B cell (primary cell): ENCODE measurements at regions not wholly inside any gene's neighbourhood (a gene's known extent, or its start where the extent isn't known, plus 50 kb on each side); places are given as distances from the start of the nearest gene placed in this dataset.

Experiments used
- ATAC-seq: fragments of 200-7000 bp; cut with Tn5 transposase; one replicate; pipeline ENCODE4 v1.10.0; 2021; ENCODE audit warnings: low read depth, mild to moderate bottlenecking, moderate number of reproducible peaks, moderate library complexity
- CTCF ChIA-PET: fragments of 350-600 bp; sonication (Branson Sonifier 250); formaldehyde crosslinking; loops from one replicate; lab custom pipeline; 2021; ENCODE audit warnings: antibody characterized with exemption, inconsistent platforms; lab: Charles Lee
- POLR2A ChIA-PET: fragments of 350-600 bp; sonication (Branson Sonifier 250); formaldehyde crosslinking; loops from one replicate; lab custom pipeline; 2021; ENCODE audit warnings: antibody characterized with exemption; lab: Charles Lee
- DNase-seq: peaks from one replicate; pipeline ENCODE4 v3.0.0; 2013
- H2AFZ ChIP-seq: 2 replicates; pipeline ENCODE4 v1.6.1; 2012; ENCODE audit warnings: mild to moderate bottlenecking, low read depth, low read length; ENCODE audit not compliant: insufficient read depth, poor library complexity, severe bottlenecking
- H3K27ac ChIP-seq, 2 donors: 1 replicate in 1 of 2; 2 replicates in 1 of 2; pipeline ENCODE4 v1.5.1; 2012 to 2013; ENCODE audit warnings: low read length in 2 of 2, mild to moderate bottlenecking in 2 of 2, moderate library complexity in 1 of 2
- H3K27me3 ChIP-seq, 4 experiments: fragments of 200-600 bp in 1 of 4; sonication (generic) in 1 of 4; replicated peaks in 1 of 4; 1 replicate in 2 of 4; 2 replicates in 2 of 4; pipeline versions ENCODE4 v1.6.1 to v1.7.0; 2013 to 2016; ENCODE audit warnings: low read length in 3 of 4, mild to moderate bottlenecking in 2 of 4, mixed read lengths in 1 of 4, moderate library complexity in 1 of 4; ENCODE audit not compliant: insufficient read depth in 4 of 4, control insufficient read depth in 3 of 4; ENCODE audit errors: control extremely low read depth in 1 of 4
- H3K36me3 ChIP-seq, 2 experiments: replicated peaks in 1 of 2; 1 replicate in 1 of 2; 2 replicates in 1 of 2; pipeline versions ENCODE4 v1.6.1 to v1.7.1; 2013; ENCODE audit warnings: low read length in 1 of 2; ENCODE audit not compliant: insufficient read depth in 2 of 2, control insufficient read depth in 1 of 2; ENCODE audit errors: control extremely low read depth in 1 of 2, extremely low read depth in 1 of 2
- H3K4me1 ChIP-seq, 2 donors: fragments of 200-600 bp in 1 of 2; sonication (generic) in 1 of 2; 1 replicate in 1 of 2; 2 replicates in 1 of 2; pipeline versions ENCODE4 v1.5.1 to v1.6.1; 2013 to 2017; ENCODE audit warnings: low read length in 2 of 2; ENCODE audit not compliant: control insufficient read depth in 2 of 2, insufficient read depth in 2 of 2
- H3K4me2 ChIP-seq: replicated peaks from 2 replicates; pipeline ENCODE3; 2012; ENCODE audit warnings: mild to moderate bottlenecking, low read depth, low read length; ENCODE audit not compliant: poor library complexity, severe bottlenecking
- H3K4me3 ChIP-seq, 5 experiments: fragments of 200-600 bp in 1 of 5; sonication (generic) in 1 of 5; 1 replicate in 3 of 5; 2 replicates in 2 of 5; pipeline versions ENCODE4 v1.5.1 to v1.7.0; 2011 to 2016; ENCODE audit warnings: low read length in 4 of 5, mild to moderate bottlenecking in 4 of 5, low read depth in 2 of 5, control low read depth in 1 of 5, moderate library complexity in 1 of 5; ENCODE audit not compliant: insufficient read depth in 1 of 5; ENCODE audit errors: control extremely low read depth in 1 of 5, extremely low read depth in 1 of 5
- H3K79me2 ChIP-seq: fragments of 200-600 bp; sonication (generic); one replicate; pipeline ENCODE4 v1.6.0; 2016; ENCODE audit warnings: low read length; ENCODE audit not compliant: control insufficient read depth, insufficient read depth
- H3K9ac ChIP-seq: fragments of 200-600 bp; sonication (generic); 2 replicates; pipeline ENCODE4 v1.6.1; 2017; ENCODE audit warnings: mild to moderate bottlenecking, low read length, moderate library complexity
- H3K9me3 ChIP-seq, 3 donors: one replicate each; pipeline versions ENCODE4 v1.6.1 to v1.7.1; 2013; ENCODE audit warnings: low read length in 2 of 3; ENCODE audit not compliant: control insufficient read depth in 2 of 3, insufficient read depth in 1 of 3; ENCODE audit errors: control extremely low read depth in 1 of 3
- H4K20me1 ChIP-seq: 2 replicates; pipeline ENCODE4 v1.6.0; 2012; ENCODE audit warnings: mild to moderate bottlenecking, low read length; ENCODE audit not compliant: insufficient read depth, control insufficient read depth, poor library complexity, severe bottlenecking
- H3K27ac Mint-ChIP-seq: one replicate; pipeline ENCODE4 v1.8.0; 2021; ENCODE audit warnings: mixed read lengths
- H3K27me3 Mint-ChIP-seq: one replicate; pipeline ENCODE4 v1.8.0; 2021; ENCODE audit warnings: mixed read lengths
- H3K4me1 Mint-ChIP-seq: one replicate; pipeline ENCODE4 v1.8.0; 2021; ENCODE audit warnings: mixed read lengths
- H3K4me3 Mint-ChIP-seq: one replicate; pipeline ENCODE4 v1.8.0; 2021; ENCODE audit warnings: mixed read lengths
- H3K9me3 Mint-ChIP-seq: one replicate; pipeline ENCODE4 v1.8.0; 2022; ENCODE audit warnings: mixed read lengths; ENCODE audit not compliant: insufficient read depth
- CTCF ChIP-seq: fragments of 200-600 bp; IDR thresholded peaks from one replicate; pipeline ENCODE4 v1.8.0; 2022; ENCODE audit warnings: antibody characterized with exemption, mild to moderate bottlenecking
- EZH2 ChIP-seq: IDR thresholded peaks from 2 replicates; pipeline ENCODE4 v1.6.1; 2012; ENCODE audit warnings: borderline replicate concordance, low read depth, mild to moderate bottlenecking, moderate library complexity, low read length; ENCODE audit not compliant: insufficient read depth, poor library complexity, severe bottlenecking
- WGBS: methylation state at CpG from one replicate; pipeline ENCODE4 v1.1.5; 2013; ENCODE audit warnings: missing lambda C conversion rate; ENCODE audit not compliant: insufficient coverage; 5-methylcytosine and 5-hydroxymethylcytosine counted together
- intact Hi-C: fragments of 100-400 bp; cut with micrococcal nuclease; formaldehyde crosslinking; loops from one replicate; pipeline ENCODE4 v1.10.0; 2022

DNA sequence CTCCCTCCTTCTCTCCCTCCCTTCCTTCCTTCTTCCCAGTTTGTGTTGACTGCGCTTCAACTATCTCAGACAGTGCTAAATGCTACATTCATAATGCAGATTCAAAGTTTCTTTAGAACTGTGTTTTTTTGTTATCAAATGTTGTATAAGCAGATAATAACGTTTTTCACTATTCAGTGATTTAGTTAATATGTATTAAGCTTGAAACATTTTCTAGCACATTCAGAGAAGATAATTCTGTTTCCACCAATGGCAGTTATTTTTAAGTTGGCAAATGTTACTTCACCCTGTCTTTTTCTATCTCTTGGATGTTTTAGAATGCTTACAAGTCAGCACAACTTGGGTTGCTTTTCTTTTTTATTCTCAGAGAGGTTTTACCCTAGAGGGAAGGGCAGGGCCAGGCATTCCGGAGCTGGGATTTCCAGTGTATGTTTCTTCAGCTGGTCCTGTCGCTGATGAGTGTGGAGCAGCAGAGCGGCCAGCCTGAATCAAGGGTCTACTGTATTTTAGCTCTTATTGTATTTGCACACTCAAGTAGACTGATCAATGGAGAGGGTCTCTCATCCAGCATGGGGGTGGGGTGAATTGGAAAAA is 162.3 kb upstream of the ARHGAP20 start:
- Histone ChIP-seq H3K4me1 (no peaks in the 10 kb centered on the region), H3K36me3 (no peaks in the 10 kb centered on the region), H4K20me1 (no peaks in the 10 kb centered on the region), H3K9me3 (no peaks in the 10 kb centered on the region), H3K4me2 (no peak overlapping the region), H3K4me3 (no peak overlapping the region), H3K27ac (no peak overlapping the region), H3K79me2 (no peaks in the 10 kb centered on the region), H3K27me3 (no peaks in the 10 kb centered on the region), H3K9ac (no peak overlapping the region), H2AFZ (no peak overlapping the region)
- ChIA-PET CTCF (no interaction called here), POLR2A (no interaction called here)
- Mint-ChIP-seq H3K4me1 (no peaks in the 10 kb centered on the region), H3K27ac (no peak overlapping the region), H3K27me3 (peaks cover 9% of the 10 kb centered on the region), H3K9me3 (no peaks in the 10 kb centered on the region), H3K4me3 (no peak overlapping the region)
- WGBS: 100% methylated on average over 2 of the region's 5 CpGs
- DNase-seq (no peak), ATAC-seq (no peak)
- no peak for TF ChIP-seq EZH2
- intact Hi-C loops: no loop called here

GRCh38 chr11:110873975-110874374 is 161.7 kb upstream of the ARHGAP20 start:
- no peaks in the 10 kb centered on the region for H4K20me1 ChIP-seq
- no peaks in the 10 kb centered on the region for H3K9me3 ChIP-seq
- TF ChIP-seq CTCF: no peak
- TF ChIP-seq EZH2: no peak
- Mint-ChIP-seq H3K27me3 (peaks cover 9% of the 10 kb centered on the region), H3K4me3 (no peak overlapping the region), H3K27ac (no peak overlapping the region), H3K9me3 (no peaks in the 10 kb centered on the region), H3K4me1 (no peaks in the 10 kb centered on the region)
- H3K4me2 ChIP-seq: no peak overlapping the region
- H3K79me2 ChIP-seq: no peaks in the 10 kb centered on the region
- ATAC-seq (no peak), DNase-seq (no peak)
- H3K27me3 ChIP-seq: no peaks in the 10 kb centered on the region
- H3K27ac ChIP-seq: no peak overlapping the region
- no peaks in the 10 kb centered on the region for H3K4me1 ChIP-seq
- POLR2A ChIA-PET: no interaction called here
- no peak overlapping the region for H2AFZ ChIP-seq
- H3K9ac ChIP-seq: no peak overlapping the region
- H3K4me3 ChIP-seq: no peak overlapping the region
- CTCF ChIA-PET: no interaction called here
- WGBS: 80% methylated on average over 1 of the region's 1 CpG
- intact Hi-C loops: no loop called here
- H3K36me3 ChIP-seq: no peaks in the 10 kb centered on the region
